ENCODE measurements at regions not wholly inside any gene's neighbourhood (a gene's known extent, or its start where the extent isn't known, plus 50 kb on each side); places are given as distances from the start of the nearest gene placed in this dataset.

- H4K20me1 ChIP-seq (ENCODE audit: insufficient read depth, low read length, poor library complexity, severe bottlenecking) = no peaks in the 10 kb centered on the region
- H3K9me2 ChIP-seq (replicated peaks; ENCODE audit: low read depth, low read length) = no peaks in the 10 kb centered on the region
- no peak for TF ChIP-seq EZH2phosphoT487 (IDR thresholded peaks at IDR 0.05; ENCODE audit: borderline replicate concordance)
- TF ChIP-seq CTCF (conservative IDR thresholded peaks at IDR 0.05; ENCODE audit: low read length) = no peak
- no peaks in the 10 kb centered on the region for H3K4me1 ChIP-seq (ENCODE audit: insufficient read depth, low read length, poor library complexity, severe bottlenecking)
- H2AFZ ChIP-seq (ENCODE audit: low read length) = no peak overlapping the region
- H3K9me3 ChIP-seq (ENCODE audit: insufficient read depth, low read depth, low read length) = peaks cover 4% of the 10 kb centered on the region; the same call in 1 of the 2 replicates
- H3K27me3 ChIP-seq (ENCODE audit: insufficient read depth, low read length, poor library complexity, severe bottlenecking) = no peaks in the 10 kb centered on the region
- no peaks in the 10 kb centered on the region for H3K36me3 ChIP-seq (ENCODE audit: insufficient read depth, low read length)
- no peaks in the 10 kb centered on the region for H3K79me2 ChIP-seq (ENCODE audit: insufficient read depth, low read length)
- H3F3A ChIP-seq (ENCODE audit: low read depth) = no peaks in the 10 kb centered on the region
- H3K9ac ChIP-seq (ENCODE audit: low read depth, low read length, poor library complexity, severe bottlenecking) = no peak overlapping the region
- H3K4me2 ChIP-seq (ENCODE audit: low read depth, low read length, poor library complexity, severe bottlenecking) = no peak overlapping the region
- no peak overlapping the region for H3K4me3 ChIP-seq (ENCODE audit: low read length, poor library complexity, severe bottlenecking)
These were observed 294.5 kb upstream of the IRX4 start for GRCh38 chr5:2177244-2177643.

GRCh38 chr5:2176581-2176980 lies 293.9 kb upstream of the IRX4 start:
- TF ChIP-seq CTCF (conservative IDR thresholded peaks at IDR 0.05; ENCODE audit: low read length) (no peak), EZH2phosphoT487 (IDR thresholded peaks at IDR 0.05; ENCODE audit: borderline replicate concordance) (no peak)
- Histone ChIP-seq H3K36me3 (ENCODE audit: insufficient read depth, low read length) (no peaks in the 10 kb centered on the region), H4K20me1 (ENCODE audit: insufficient read depth, low read length, poor library complexity, severe bottlenecking) (no peaks in the 10 kb centered on the region), H3F3A (ENCODE audit: low read depth) (no peaks in the 10 kb centered on the region), H3K4me1 (ENCODE audit: insufficient read depth, low read length, poor library complexity, severe bottlenecking) (no peaks in the 10 kb centered on the region), H3K27me3 (ENCODE audit: insufficient read depth, low read length, poor library complexity, severe bottlenecking) (no peaks in the 10 kb centered on the region), H3K4me2 (ENCODE audit: low read depth, low read length, poor library complexity, severe bottlenecking) (no peak overlapping the region), H2AFZ (ENCODE audit: low read length) (no peak overlapping the region), H3K9ac (ENCODE audit: low read depth, low read length, poor library complexity, severe bottlenecking) (no peak overlapping the region), H3K4me3 (ENCODE audit: low read length, poor library complexity, severe bottlenecking) (no peak overlapping the region), H3K79me2 (ENCODE audit: insufficient read depth, low read length) (no peaks in the 10 kb centered on the region), H3K9me2 (replicated peaks; ENCODE audit: low read depth, low read length) (no peaks in the 10 kb centered on the region), H3K9me3 (ENCODE audit: insufficient read depth, low read depth, low read length) (no peaks in the 10 kb centered on the region; the same call in 1 of the 2 replicates)

- TF ChIP-seq EZH2phosphoT487 (IDR thresholded peaks at IDR 0.05; ENCODE audit: borderline replicate concordance) = no peak
- no peak for TF ChIP-seq CTCF (conservative IDR thresholded peaks at IDR 0.05; ENCODE audit: low read length)
- no peaks in the 10 kb centered on the region for H3K4me1 ChIP-seq (ENCODE audit: insufficient read depth, low read length, poor library complexity, severe bottlenecking)
- no peaks in the 10 kb centered on the region for H3K36me3 ChIP-seq (ENCODE audit: insufficient read depth, low read length)
- H3K9me3 ChIP-seq (ENCODE audit: insufficient read depth, low read depth, low read length) = no peaks in the 10 kb centered on the region; the same call in 1 of the 2 replicates
- H3K79me2 ChIP-seq (ENCODE audit: insufficient read depth, low read length) = no peaks in the 10 kb centered on the region
- no peak overlapping the region for H2AFZ ChIP-seq (ENCODE audit: low read length)
- no peaks in the 10 kb centered on the region for H3F3A ChIP-seq (ENCODE audit: low read depth)
- H3K9me2 ChIP-seq (replicated peaks; ENCODE audit: low read depth, low read length) = no peaks in the 10 kb centered on the region
- no peak overlapping the region for H3K4me2 ChIP-seq (ENCODE audit: low read depth, low read length, poor library complexity, severe bottlenecking)
- no peaks in the 10 kb centered on the region for H3K27me3 ChIP-seq (ENCODE audit: insufficient read depth, low read length, poor library complexity, severe bottlenecking)
- H3K9ac ChIP-seq (ENCODE audit: low read depth, low read length, poor library complexity, severe bottlenecking) = no peak overlapping the region
- H3K4me3 ChIP-seq (ENCODE audit: low read length, poor library complexity, severe bottlenecking) = no peak overlapping the region
- no peaks in the 10 kb centered on the region for H4K20me1 ChIP-seq (ENCODE audit: insufficient read depth, low read length, poor library complexity, severe bottlenecking)
These were observed 293.2 kb upstream of the IRX4 start for GRCh38 chr5:2175842-2176404.

Measured in Loucy (cell line).